HS-5 (cell line): ENCODE measurements at regions not wholly inside any gene's neighbourhood (a gene's known extent, or its start where the extent isn't known, plus 50 kb on each side); places are given as distances from the start of the nearest gene placed in this dataset.

ENCODE experiments used
- DNase-seq: peaks from one replicate; pipeline ENCODE4 v3.0.0-alpha.2; 2012; ENCODE audit warnings: low read depth

DNA sequence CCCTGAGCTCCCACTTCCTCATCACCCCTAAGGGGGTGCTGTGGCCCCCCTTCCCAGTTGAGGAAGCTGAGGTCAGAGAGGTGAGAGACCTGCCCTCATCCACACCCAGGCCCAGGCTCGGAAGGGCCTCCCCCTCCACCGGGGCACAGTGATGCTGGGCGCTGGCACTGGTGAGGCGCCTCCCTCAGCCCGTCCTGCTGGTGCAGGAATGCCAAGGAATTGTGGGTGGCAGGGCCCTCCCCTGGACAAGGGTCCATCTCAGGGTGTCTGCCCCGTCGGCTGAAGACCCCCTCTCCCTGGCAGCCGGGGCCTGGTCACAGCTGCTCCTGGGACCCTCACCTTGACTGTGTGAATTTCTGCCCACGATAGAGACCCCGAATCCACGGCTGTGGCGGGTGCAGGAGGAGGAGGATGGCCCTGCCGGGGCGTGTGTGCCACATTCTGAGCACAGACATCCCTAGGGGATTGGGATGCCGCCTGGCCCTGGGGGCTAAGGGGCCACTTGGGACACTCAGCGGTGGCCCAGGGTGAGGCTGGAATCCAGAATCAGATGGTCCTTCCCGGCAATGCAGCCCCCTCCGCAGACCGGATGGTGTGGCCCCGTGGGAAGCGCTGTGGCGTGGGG, 70.2 kb upstream of the GATA5 start:
- DNase-seq = no peak

DNA sequence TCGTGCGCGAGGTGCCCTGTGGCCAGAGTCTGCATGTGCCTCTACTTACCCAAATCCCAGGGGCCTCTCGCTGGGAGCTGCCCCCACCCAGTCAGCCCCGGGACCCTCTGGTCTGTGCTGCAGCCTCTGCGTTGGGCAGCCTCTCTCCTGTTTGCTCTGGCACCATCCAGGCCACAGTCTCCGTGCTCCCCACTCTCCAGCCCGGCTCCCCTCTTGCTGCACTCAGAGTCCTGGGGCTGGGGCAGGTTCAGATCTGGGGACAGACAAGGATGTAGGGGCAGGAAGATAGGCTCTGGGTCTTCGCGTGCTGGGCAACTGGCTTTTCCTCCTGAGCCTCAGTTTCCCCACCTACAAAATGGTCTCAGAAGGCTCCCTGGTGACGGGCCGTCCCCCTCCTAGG, 70.8 kb upstream of the GATA5 start:
- no peak for DNase-seq

DNA sequence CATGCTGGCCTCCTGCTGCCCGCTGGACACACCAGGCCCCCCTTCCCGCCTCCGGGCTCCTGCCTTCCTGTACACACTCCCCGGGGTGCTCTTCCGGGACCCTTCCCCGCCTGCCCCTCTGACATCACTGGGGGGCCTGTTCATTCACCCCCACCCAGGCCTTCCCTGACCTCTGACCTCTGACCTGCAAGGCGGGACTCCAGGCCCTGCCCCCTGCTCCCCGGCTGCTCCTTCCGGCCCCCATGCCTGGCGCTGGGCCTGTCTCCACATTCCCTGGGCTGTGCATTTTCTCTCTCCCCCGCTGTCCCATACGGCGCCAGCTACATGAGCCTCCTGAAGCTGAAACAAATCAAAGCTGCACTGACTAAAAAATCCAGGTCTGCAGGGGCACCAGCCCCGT, 71.6 kb upstream of the GATA5 start:
- no peak for DNase-seq

- no peak for DNase-seq
Observed at GRCh38 chr20:62548471-62548870, 72.7 kb upstream of the GATA5 start.

DNA sequence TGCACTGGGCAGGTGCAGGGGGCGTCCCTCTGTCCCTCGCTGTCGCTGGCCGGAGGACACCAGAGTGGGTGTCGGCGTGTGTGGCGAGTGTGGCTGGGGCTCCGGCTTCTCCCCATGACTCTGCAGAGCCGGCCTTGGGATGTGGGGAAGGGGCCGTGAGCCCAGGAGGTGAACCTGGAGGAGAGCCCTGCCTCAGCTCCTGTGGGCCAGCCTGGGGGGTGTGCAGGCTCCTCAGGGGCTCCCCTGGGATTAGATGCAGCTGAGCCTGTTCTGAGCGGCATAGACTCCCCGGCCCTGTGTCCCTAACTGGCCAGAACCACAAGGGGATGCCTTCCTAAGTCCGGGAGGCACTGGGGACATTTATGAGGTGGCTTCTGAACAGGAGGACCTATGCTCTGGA, 73.2 kb upstream of the GATA5 start:
- DNase-seq = no peak

- no peak for DNase-seq
Observed at GRCh38 chr20:62549499-62550086, 73.8 kb upstream of the GATA5 start.

GRCh38 chr20:62550087-62550632, 74.4 kb upstream of the GATA5 start:
- DNase-seq = no peak

DNA sequence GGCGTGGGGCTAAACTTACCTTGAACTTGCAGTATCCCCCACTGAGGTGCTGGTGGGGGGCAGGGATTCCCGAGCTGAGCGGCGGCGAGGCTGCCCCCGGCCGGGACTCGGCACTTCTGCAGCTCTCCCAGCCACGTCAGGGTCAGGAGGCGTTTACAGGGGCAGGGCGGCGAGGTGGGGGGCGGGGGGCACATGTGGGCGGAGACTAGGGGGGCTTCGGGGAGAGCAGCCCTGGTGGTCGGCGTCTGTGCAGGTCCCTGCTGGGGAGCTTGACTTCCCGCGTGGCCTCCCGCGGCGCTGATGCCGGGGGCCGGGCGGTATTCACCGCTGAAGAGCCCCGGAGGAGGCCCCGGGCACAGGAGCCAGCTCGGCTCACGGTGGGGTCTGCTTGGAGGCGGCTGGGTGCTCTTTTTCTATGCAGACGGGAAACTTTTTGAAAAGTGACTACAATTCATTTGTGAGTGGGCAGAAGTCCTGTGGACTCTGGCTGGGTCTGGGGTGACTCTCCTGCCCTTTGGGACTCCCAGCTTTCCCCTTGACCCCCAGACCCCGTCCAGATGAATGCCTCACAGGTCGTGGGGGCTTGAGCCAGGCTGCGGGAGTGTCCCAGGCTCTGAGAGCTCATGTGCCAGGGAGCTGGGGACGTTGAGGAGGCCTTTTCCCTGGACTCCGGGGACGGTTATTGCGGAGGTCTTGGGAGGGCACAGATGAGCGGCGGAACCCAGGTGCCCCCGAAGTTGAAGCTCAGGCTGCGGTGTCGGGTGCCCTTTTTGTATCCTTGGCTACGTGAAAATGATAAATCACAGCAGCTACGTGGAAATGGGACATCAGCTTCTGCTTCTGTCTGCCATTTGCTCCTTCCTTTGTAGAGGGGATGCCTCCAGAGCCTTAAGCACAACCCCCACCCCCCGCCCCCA, 75.9 kb upstream of the GATA5 start:
- no peak for DNase-seq

DNA sequence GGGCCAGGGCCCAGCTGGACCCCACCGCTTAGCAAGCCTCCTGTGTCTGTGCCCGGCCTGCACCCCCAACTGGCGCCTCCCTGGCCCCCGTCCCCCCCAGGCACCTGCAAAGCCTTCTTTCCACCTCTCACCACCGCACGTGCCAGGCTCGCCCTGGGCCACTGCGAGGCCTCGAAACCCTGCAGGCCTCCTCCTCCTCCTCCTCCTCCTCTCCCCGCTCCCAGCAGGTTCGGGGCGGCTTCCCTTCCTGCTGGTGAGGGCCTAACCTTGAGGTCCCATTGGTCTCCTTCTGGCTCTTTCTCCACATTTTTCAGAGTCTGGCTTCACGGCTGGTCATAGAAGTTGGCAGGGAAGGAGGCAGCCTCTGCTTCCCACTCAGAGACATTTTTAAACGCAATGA, 76.8 kb upstream of the GATA5 start:
- DNase-seq = no peak

DNA sequence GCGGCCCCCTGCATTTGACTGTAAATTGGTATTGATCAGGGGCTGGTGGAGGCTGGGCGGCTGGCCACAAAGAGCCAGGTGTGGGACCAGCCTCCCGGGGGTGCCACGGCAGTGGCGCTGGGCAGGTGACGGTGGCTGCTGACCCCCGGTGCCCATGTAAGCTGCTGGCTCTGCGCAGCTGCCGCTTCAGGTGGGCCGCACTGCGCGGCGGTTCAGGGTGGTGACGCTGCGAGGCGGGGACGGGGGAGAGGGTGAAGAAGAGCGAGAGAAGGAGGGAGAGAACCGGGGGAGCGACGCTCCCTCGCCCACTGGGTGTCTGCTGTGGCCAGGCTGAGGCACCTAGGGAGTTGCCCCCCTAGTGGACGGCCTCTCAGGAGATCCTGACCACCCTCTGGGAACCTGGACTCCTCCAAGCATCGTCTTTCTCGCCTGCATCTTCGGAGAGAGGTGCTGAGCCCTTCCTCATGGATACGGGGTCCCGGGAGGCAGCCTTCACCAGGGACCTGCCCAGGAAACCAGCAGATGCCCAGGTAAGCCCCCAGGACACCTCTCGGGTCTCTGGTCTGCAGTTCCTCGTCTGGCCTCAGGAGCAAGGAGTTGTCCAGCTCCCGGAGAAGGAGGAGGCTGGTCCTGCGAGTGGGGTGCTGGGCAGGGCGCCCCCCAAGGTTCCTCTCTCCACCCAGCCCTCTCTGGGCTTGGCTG, 77.5 kb upstream of the GATA5 start:
- DNase-seq = no peak

DNA sequence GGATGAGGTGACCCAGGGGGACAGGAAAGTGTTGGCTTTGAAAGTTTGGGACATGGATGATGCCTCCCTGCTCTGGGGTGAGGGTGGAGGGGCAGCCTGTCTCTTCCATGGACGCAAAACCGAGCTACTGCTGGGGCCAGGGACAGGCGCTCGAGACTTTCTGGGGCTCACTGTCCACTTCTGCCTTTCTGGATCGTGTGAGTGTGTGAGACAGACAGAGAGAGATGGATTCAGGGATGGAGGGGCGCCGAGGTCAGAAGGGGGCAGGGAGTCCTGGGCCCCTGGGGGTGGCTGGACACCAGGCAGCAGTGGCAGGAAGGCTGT, 78.0 kb upstream of the GATA5 start:
- no peak for DNase-seq

- no peak for DNase-seq
Observed at GRCh38 chr20:62554214-62554897, 78.6 kb upstream of the GATA5 start.

DNA sequence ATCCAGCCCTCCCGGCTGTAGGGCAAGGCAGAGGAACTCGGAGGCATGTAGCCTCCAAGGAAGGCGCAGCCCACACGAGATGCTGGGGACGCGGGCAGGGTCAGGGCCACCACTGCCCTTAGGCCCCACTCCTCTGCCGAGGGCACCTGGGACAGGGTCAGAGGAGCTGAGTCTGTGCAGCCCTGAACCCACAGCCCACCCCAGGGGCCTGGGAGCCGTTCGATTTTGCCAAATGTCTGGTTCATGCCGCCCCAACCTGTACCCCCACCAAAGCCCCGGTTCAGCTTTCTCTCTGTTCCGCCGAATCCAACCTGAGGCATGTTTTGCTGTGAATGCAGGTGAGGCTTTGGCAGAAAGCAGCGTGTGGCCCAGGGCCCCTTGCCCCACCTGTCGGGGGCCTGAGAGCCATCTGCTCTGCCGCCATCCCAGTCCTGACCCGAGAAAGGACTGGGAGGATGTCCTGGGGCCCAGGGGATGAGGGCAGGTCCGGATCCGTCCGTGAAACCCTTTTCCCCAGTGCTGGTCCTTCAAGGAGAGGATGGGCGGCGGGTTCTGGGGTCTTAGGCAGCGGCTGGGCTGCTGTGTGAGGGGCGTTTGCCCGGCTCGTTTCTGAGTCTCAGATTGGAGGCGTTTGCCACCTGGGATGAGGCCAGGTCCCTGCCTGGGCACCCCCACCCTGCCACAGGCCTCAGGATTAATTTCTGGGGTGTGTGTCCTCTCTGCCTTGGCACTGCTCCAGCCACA, 79.3 kb upstream of the GATA5 start:
- DNase-seq = no peak

DNA sequence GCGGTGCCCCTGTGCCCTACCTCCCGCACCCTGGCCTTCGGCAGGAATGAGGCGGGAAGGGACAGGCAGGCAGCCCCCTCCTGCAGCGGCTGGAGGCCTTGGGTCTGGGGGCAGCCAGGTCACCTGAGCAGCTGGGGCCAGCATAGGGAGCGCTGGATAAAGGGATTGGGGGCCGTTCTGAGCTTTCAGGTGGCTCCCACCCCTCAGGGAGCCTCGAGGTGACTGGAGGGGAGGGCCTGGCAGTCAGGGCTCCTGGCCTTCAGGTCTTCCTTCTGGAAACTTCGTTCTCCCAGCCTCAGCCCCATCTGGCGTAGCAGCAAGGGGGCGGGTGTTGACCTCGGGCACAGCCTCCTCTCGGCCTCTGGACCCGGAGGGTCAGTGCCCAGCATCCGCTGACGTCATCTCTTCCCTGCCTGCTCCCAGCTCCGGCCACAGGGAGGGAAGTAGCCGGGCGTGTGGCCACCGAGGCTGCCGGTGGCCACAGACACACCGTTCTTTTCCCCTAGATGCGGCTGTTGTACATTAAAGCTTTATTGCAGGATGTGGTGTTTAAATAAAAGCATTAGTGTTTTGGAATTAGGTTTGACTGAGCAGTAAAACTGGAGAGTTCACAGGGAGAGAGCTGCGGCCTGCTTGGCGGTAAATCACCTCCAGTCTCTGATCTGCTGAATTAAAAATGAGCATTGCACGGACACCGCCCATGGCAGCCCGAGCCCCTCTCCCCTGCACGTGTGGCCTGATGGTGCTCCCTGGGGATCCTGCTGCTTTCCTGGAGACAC, 80.0 kb upstream of the GATA5 start:
- no peak for DNase-seq

- no peak for DNase-seq
Observed at GRCh38 chr20:62557462-62557861, 81.7 kb upstream of the GATA5 start.

GRCh38 chr20:62557999-62558408, 82.2 kb upstream of the GATA5 start:
- no peak for DNase-seq

GRCh38 chr20:62558779-62559178, 83.0 kb upstream of the GATA5 start:
- no peak for DNase-seq

GRCh38 chr20:62560162-62560561, 82.1 kb upstream of the SLCO4A1 start:
- DNase-seq = no peak

DNA sequence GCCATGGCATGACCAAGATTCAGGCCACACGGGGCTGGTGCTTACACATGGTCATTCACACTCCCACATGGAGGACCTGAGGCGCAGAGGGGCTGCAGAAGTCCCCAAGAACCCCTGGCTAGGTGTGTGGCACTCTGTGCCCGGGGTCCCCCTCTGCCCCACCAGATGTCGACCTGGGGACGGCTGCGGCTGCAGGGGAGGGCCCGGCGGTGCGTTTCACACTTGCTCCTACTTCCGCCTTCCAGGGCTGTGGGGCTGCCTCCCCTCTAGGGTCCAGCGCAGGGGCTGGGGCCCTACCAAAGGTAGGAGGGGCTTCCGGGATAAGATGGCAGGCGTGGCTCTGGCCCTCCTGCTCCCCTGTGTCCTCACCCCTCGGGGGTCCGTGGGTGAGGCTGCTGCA, 81.1 kb upstream of the SLCO4A1 start:
- no peak for DNase-seq

DNA sequence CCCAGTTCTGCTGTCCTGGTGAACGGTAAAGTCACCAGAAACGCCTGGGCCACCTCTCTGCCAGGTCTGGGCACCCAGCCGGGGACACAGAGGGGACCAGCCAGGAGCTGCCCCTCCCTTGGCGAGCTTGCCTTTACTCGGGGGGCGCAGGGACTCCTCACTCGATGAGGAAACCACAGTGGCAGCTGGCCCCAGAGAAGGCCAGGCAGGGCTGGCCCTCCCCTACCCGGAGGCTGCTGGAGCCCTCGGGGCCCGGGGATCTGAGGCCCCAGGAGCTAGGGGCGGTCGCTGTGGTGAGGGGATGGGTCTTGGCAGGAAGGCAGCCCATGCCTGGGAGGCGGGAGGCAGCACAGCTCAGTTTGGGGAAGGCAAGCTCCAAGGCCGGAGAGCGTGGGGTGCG, 80.4 kb upstream of the SLCO4A1 start:
- DNase-seq = no peak
